Hepatic stellate cell (primary cell): ENCODE measurements at regions not wholly inside any gene's neighbourhood (a gene's known extent, or its start where the extent isn't known, plus 50 kb on each side); places are given as distances from the start of the nearest gene placed in this dataset.

Experiments used
- DNase-seq: peaks from one replicate; pipeline ENCODE4 v3.0.0; 2011; ENCODE audit warnings: low spot score

DNA sequence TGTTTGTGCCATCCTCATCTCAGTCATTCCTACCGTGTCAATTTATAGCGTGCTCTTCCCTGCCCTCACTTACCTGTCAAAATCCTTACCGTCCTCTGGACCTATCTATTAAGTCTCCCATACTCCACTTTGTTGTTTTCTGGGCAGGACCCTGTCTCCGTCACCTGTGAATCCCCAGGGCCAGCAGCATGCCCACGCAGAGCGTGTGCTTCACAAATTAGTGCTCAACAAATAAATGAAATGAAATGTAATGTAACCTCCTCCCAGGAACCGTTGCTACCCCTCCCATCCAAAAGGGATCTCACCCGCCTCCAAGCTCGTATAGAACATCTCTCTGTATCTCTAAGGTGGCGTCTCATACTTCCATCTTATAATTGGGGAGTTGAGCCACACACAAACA lies 589.9 kb upstream of the MGMT start:
- DNase-seq, result no peak

DNA sequence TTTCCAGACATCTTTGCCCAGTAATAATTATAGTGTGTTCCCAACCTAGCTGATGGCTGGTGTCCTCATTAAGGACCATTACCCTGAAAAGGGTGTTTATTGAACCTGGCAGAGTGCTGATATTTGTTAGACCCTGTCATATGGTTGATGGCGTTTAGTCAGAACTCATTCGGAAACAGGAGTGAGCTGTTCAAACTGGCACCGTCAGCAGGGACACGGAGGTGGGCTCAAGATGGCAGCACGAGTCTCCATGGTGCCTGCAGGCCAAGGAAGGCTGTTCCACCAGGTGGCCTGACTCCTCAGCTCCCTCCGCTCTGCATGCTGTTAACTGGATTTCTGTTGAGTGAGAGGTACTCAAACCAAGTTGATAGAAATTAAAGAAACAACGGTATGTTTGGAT lies 589.1 kb upstream of the MGMT start:
- DNase-seq, result no peak

DNA sequence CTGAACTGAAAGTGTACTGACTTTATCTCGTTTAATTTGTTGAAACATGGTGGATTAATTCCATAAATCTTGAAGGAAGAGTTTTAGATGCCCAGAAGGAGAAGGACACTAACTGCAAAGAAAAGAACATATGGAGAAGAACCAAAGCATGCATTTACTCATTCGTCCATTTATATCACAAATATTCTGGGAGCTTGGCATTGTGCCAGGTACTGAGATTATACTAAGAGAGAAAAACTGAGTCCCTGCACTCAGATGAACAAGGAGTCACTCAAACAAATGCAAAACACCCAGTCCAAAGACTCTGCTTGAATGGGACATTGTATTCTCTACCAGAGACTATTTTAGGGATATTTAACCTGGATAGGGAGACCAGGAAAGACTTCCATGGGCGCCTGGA lies 588.0 kb upstream of the MGMT start:
- no peak for DNase-seq

DNA sequence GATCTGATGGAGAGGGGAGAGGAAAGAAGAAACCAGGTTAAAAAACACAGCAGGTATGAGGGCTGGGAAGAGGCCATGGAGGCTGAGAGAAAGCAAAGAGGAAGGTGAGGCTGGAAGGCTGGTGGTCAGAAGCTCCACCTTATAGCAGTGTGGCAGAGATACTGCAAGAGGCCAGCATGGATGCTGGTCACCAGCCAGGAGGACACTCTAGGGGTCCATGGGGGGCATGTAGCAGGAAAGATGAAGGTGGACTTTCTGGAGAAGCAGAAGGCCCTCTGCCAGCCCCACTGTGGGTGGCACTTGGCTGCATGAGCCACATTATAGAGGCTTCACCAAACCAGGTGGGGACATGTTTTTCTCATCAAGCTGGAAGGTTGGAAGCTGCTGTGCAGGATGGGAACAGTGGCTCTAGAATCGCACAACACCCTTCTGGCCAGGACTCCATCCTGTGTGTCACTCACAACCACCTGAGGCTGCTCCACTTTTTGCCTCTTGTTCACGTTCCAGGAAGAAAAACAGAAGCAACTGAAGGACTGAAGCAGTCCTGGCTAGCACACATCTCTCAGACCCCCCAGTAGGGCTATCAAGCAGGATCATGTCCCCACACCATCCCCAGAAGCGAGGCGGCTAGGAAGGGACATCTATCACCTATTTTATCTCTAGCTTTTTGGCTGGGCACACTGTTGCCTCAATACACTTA lies 587.5 kb upstream of the MGMT start:
- DNase-seq, result no peak

DNA sequence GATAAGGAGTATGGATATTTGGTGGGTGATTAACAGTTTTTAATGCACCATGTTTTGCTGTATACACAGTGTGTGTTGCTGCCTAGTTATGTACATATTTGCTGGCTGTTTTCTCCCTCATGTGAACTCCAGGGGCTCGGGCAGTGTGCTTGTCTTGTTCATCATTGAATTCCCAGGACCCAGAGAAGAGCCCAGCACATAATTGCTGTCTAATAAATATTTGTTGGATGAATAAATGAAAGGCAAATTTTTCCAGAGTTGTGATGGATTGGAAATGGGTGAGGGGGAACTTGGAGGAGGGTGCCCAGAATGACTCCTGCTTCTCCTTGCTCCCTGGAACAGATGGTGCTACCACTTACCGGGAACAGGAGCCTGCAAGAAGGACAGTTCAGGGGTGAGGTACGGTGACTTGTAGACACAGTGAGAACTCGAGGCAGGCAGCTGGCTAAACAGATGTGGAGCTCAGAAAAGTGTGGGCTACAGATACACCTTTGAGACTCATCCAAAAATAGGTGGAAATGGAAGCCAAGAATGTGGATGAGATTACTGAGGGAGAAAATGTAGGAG lies 586.8 kb upstream of the MGMT start:
- DNase-seq, result no peak

DNA sequence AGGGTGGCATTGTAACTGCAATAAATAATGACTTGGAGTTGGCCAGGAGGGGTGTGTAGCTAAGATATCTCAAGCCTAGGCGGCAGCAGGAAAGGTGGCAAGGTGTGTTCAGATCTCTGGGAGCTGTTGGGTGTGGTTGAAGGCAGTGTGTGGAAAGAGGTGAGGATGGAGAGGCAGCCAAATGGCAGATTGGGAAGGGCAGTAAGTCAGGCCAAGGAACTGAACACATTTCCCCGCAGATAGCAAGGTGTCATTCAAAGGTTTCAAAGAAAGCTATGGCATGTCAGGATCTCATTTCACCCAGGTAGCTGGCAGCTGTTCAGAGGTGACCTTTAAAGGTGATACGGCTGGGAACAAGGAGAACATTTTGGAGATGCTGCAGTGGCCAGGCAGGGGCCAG lies 586.0 kb upstream of the MGMT start:
- no peak for DNase-seq

DNA sequence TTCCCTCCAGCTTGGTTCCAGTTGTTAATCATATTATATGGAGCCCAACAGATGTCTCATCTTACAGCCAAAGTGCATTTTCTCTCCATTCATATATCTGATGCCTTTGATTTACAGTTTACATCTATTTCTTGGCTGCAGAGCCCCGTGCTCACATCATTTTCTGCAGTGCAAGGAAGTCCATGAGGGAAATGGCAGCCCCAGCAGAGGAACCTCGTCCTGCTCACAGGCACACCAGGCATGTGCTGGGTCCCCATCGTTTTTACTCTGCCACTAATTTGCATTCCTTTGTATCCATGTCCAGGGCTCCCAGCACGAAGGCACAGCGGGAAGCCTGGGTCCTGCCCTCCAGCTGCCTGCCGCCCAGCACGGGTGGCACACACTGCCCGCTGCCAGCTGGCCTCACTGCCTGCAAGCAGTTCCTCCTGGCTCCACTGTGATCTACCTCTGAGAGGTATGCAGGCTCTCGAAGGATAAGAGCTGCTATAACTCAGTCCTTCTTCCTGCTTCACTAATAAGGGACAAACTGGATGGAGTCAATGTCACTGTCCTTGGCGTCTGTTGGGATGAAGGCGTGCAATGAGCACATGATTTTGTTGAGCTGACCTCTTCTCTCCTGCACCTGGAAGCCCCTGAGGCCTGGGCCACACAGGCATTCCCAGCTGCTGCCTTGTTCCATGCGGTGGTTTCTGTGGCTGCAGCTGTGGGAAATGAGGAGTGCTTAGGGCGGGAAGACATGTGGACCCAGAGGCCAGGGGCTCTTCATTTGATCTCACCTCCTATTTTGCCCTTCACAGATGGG lies 583.6 kb upstream of the MGMT start:
- no peak for DNase-seq

DNA sequence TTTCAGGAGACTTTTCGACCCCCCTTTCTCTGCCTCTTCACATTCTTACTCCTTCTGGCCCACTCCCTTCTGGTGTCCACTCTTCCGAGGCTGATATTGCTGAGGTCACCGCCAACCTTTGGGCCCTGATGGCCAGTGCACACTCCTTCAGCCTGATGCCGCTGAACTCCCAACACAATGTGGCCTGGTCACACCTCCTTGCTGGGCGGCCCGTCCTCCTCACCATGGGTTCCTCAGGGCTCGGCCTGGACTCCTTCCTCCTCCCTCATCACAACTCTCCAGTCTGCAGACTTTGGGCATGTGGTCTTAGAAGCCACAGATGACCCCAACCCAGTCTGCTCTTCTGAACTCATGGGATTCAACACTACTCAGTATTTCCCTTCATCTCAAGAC lies 583.0 kb upstream of the MGMT start:
- DNase-seq, result no peak

DNA sequence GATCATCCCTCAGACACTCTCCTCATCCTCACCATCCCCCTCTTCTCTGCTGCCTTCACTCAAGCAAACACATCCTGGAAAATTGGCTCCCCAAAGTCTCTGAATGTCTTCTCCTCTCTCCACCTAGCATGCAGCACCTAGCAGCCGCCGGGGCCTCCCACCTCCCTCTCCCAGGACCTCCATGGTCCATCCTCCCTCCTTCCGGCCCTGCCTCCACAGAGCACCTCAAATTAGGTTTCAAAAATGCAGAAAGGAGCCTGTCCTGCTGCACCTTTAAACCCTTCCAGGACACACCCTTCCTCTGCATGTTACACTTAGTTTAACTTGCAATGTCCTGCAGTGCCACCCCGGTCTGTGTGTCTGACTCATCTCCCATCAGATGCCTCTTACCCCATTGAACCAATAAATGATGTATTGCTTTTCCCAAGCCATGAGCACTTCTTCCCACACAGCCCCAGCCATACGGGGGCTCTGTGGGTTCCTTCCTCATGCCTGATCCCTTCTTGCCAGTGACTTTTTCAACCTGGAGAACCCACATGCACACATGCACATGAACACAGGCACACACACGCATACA lies 582.5 kb upstream of the MGMT start:
- no peak for DNase-seq

DNA sequence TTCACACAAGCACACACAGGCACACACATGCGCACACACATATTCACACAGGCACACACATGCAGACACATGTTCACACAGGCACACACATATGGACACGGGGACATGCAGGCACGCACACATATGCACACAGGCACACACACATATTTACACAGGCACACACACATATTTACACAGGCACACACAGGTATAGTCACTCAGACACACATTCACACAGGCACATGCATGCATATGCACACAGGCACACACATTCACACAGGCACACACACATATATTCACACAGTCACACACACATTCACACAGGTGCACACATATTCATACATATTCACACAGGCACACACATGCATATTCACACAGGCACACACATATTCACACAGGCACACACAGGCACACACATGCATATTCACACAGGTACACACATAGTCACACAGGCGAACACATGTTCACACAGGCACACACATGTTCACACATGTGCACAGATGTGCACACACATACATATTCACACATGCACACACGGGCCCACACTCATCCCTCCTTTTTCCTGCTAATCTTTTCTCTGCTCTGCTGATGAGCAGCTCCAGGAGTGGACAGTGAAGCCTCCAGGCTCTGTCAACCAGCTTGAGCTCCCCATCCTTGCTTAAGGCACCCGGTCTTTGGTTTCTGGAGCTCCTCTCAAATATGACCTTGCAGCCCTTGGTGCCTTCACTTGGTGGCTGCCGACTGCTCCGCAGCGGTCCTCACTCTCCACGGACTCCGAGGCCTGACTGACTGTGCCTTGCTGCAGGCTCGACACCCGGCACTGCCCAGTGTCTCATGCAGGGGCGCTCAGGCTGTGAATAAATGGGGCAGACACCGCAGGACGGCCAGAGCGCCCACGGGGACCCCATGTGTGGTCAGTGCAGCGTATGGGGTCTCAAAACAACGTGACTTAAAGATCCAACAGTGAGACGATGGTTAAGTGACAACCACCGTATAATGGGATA lies 581.2 kb upstream of the MGMT start:
- DNase-seq, result no peak

DNA sequence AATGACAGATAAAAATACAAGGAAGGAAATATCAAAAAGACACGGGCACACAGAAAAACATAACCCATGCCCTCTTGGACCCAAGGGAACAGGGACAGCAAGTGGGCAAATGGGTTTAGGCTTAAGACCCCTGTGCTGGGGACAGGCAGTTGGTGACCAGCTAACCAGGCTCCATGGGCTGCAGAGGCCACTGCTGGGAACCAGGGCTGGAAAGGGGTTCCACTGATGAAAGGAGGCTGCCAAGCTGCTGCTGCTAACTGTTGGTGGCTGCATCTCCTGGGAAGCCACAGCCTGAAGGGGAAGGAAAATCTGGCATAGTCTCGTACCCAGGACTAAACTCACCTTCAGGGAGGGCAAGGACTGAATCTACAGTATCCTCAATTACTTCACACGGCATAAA lies 579.2 kb upstream of the MGMT start:
- no peak for DNase-seq

DNA sequence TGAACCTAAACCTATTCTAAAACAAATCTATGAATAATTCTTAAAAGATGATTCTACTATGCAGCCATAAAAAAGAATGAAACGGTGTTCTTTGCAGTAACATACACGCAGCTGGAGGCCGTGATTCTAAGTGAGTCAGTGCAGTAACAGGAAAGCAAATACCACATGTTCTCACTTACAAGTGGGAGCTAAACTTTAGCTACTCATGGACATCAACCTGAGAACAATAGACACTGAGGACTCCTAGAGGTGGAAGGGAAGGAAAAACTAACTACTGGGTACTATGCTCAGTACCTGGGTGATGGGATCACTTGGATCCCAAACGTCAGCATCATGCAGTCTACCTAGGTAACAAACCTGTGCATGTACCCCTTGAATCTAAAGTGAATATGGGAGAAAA lies 575.0 kb upstream of the MGMT start:
- DNase-seq, result no peak

DNA sequence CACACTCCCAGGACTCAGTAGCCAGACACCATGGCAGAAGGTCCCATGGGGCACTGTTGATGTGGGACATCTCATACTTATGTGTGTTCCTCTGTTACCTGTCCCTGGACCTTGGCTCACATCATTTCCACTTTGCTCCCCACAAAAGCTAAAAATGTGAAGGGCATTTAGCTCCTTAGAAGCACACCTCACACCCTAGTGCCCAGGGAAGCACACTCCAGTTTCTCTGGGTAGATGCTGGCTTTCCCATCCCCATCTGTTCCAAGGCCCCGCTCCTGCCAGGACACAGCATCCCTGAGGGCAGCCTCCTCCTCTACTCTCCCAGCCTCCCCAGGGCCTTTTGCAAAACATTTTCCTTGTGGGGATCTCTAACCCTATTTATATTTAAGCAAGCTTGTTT lies 572.4 kb upstream of the MGMT start:
- no peak for DNase-seq

DNA sequence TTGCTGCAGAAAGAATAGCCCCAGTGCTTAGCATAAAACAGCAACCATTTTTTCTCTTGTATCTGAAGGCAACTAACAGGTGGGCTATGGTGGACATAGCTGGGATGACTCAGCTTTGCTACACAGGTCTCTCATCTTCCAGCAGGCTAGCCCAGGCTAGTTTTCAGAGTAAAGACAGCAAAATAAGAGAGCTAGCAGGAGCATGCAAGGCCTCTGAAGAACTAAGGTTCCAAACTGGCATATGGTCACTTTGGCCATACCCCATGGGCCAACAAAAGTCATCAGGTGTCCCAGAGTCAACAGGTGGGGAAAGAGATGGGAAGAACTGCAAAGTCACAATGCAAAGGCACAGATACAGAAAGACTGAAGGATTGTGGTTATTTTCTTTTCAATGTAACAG lies 571.6 kb upstream of the MGMT start:
- no peak for DNase-seq

DNA sequence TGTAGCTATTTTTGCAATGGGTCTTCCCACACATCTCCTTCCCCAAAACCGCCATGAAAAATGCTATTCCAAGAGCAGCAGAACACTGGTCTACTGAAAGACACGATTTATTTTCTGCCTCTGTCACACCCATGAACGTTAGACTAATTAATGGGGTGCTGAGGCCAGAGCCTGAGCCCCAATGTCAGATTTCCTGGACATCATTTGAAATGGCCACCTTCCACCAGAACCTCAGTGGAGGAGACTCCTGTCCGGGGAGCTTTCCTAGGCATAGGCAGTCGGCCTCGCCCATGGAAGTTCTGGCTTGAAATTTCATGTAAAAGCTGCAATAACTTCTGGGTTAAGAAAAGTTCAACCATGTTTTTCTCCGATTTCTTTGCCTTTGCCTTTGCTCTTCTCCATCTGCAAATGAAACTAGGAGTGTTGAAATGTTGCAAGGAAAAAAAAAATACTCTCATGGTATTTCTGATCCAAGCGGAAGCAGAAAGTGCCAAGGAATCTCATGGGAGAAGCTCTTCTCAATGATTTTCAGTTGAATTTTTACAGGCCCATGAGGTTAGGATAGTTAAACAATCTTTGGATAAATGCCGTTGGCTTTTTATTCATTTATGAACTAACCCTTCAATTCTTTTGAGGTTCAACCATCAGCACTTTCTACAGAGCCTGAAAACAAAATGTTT lies 570.8 kb upstream of the MGMT start:
- DNase-seq, result no peak

DNA sequence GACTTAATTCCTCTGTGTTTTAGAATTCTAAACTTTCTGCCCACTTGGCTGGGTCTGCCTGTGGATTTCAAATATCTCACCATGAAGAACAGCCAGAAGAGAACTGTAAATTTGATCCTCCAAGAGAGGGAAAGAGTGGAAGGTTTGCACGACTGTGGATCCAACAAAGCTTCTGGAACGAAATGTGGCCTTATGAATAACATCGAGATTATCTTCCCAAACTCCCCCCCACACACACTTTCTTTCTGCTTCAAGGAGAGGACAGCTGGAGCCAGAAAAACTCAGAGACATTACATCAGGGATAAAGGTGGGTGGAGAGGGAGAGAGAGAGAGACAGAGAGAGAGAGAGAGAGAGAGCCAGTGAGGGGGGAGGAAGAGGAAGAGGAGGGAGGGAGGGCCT lies 570.1 kb upstream of the MGMT start:
- no peak for DNase-seq

DNA sequence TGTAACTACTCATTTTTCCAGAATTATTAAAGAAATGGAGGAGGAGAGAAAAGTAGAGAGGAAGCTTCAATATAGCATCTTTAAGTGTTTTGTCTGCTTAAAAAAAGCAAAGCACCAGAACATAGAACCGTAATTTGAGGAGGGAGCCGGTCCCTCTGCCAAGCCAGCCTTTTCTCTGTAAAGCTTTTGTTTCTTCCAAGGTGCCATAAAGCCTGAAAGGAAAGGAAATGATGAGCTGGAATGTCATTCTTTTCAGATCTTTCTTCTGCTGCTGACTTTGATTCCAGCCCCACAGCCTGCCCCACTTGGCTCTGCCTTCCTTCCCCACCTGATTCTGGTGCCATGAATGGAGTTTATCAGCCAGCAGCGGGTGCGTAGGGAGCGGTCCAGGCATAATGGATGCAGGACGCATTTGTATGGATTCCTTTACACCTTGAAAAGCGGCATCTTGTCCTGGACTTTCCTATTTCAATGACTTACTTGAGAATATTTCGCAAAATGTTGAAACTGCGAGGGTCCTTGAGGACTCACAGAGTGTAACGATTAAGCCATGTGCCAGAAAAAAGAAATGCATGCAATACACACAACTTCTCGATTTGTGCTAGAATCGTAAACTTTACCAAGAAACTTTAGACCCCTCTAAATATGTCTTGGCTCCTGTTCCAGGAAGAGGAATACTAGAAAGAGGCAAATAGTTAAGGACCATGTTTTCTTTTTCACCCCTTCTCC lies 569.5 kb upstream of the MGMT start:
- no peak for DNase-seq

DNA sequence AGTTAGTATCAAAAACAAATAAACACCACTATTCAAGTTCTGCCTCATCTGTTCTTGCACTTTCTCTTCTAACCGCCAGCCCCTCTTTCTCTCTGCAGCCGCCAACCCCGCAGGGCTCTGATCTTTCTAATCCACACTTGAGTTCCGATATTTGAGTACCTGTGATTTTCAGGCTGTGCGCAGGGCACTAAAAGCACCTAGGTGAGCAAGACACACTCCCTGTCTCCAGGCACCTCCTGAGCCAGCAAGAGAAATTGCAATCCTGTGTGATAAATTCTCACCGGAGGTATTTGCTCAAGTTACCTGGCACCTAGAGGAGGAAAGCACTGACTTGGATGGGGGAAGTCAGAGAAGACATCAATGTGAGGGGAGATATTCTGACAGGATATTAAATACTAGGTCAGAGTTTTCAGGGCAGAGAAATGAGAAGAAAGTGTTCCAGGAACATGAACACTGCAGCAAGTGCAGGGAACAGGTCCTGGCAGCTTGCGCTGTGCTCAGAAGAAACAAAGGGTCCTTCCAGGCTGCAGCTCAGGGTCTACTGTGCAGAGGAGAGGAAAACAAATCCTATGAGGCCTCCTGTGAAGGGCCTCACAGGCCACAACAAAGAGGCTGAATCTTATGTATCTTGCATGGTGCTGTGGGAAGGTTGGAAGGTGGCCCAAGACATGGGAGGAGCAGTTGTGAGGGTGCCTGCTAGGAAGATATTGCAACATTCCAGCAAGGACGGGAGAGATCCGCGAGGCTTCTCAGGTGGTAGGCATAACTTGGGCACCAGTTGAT lies 568.7 kb upstream of the MGMT start:
- no peak for DNase-seq

DNA sequence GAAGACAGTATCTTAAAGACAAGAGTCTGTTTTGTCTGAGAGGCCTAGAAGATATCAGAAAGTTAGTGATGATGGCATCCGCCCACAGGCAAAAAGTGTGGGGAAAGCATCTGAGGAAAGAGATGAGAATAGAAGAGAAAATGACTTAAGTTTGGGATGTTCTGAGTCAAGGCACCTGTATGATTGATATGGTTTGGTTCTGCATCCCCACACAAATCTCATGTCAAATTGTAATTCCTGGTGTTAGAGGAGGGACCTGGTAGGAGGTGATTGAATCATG lies 568.2 kb upstream of the MGMT start:
- no peak for DNase-seq

DNA sequence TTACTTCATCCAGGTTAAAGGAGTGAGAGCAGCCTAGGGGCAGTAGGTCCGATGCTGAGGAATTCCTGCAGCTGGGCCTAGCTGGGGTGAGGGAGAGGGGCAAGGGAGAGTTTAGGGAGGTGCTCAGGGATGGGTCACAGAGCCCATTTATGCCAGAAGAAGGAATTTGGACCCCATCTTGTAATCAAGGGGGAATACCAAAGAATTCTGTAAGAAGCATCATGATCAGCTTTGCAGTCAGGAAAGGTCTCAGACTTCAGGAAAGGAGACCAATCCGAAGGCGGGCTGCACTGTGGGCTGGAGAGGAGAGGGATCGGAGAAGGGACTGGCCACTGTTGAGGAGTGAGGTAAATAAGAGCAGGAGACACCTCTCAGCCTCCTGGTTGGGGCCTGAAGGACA lies 566.6 kb upstream of the MGMT start:
- no peak for DNase-seq
